ENCODE measurements at regions not wholly inside any gene's neighbourhood (a gene's known extent, or its start where the extent isn't known, plus 50 kb on each side); places are given as distances from the start of the nearest gene placed in this dataset.

GRCh38 chr12:90301095-90301494 is 592.5 kb upstream of the ATP2B1 start:
- DNase-seq (no peak), ATAC-seq (no peak)
- intact Hi-C loops (cut with micrococcal nuclease): no loop called here

GRCh38 chr12:90299666-90300065 is 591.0 kb upstream of the ATP2B1 start:
- DNase-seq: no peak
- intact Hi-C loops (cut with micrococcal nuclease): no loop called here
- no peak for ATAC-seq

- ATAC-seq (no peak), DNase-seq (no peak)
- intact Hi-C loops (cut with micrococcal nuclease): no loop called here
Observed at GRCh38 chr12:90299121-90299520, 590.5 kb upstream of the ATP2B1 start.

DNA sequence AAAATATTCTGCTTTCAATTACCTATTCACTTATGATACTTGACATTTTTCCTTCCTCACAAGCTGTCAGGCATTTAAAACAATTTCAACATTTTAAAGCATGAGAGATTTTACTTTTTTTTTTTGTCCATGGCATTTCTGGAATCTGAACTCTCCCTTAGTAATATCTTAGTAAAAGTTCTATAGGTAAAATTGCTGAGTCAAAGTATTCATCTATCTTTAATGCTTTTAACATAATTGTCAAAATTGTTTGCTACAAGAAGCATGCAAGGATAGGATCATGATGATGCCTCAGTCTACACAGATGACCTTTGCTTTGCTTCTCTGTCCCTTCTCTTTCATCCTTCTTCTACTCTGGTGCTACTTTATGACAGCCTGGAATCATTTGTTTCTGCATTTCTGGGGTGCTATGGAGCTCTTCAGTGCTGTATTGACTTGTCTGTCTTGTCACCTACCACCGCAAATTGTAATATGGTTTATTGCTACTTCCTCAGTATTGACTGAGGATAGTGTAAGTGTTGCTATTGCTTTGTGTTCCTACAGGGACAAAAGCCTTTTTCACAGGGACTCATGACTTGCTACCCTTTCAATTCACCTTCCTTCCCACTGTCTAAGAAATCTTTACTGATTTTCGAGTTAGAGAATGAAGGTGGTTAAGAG is 589.8 kb upstream of the ATP2B1 start:
- no peak for DNase-seq
- ATAC-seq: no peak
- intact Hi-C loops (cut with micrococcal nuclease): no loop called here

DNA sequence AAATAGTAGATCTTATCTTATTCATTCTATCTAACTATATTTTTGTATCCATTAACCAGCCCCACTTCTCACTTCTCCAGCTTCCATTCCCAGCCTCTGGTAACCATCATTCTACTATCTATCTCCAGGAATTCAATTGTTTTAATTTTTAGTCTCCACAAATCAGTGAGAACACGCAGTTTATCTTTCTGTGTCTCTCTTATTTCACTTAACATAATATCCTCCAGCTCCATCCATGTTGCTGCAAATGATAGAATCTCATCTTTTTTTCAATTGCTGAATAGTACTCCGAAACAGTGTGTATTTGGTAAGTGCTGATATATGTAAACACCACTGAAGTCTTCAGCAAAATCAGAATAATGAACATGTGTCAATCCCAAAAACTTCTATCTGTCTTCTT is 587.2 kb upstream of the ATP2B1 start:
- ATAC-seq (no peak), DNase-seq (no peak)
- intact Hi-C loops (cut with micrococcal nuclease): no loop called here

DNA sequence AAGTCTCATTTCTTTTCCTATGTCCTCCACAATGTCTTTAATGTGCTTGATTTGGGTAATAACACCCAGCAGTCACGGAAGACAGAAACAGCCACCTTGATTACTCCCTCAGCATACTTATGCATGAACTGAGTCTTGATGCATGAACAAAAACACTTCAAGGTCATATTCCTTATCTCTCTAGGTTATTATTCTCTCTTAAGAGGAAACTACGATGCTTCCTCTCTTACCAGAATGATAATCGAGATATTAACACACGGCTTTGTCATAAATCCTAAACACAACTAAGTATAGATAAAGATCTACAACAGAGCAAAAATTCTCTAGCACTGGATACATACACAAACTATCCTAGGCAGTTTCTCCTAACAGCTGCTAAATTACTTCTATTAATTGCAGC is 583.5 kb upstream of the ATP2B1 start:
- intact Hi-C loops (cut with micrococcal nuclease): no loop called here

DNA sequence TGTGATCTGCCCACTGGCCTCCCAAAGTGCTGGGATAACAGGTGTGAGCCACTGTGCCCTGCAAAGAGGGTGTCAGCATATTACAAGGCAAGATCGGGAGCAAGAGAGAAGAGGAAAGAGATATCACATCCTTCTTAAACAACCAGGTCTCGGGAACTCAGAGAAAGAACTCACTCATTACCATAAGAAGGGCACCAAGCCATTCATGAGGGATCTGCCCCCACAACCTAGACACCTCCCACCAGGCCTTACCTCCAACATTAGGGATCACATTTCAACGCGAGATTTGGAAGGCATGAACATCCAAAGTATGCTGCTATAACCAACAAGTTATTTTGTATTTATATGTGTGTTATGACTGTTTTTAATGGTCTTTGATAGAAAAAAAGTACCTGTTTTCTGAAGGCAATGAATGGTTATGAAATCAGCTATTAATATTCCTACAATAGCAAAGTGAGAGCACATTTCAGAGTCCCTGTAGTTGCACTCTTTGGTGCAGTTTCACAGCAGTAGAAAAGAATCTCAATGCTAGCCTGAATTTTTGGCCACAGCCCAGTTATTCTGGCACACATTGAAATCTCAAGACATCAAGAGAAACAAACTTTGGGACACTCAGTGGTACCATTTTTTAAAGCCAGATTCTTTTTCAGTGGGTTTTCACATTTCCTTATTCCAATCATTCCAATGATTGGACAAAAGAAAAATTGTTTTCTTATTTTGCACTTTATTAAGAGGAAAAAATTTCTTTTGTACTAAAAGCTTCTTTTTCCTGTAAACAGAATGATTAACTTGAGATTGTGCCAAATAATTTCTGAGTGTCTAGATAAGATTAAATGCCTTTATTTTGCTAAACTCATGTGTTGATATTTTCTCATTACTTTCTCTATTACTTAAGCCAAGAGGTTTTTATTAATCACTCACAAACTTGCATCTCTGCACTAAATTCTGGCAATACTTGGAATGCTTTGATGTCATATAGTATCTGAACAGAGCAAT is 582.6 kb upstream of the ATP2B1 start:
- ATAC-seq (peak; percentile 29), DNase-seq (no peak)
- intact Hi-C loops (cut with micrococcal nuclease): no loop called here

More for the DNA sequence above, 583.5 kb upstream of the ATP2B1 start:
- ATAC-seq: no peak
- no peak for DNase-seq

DNA sequence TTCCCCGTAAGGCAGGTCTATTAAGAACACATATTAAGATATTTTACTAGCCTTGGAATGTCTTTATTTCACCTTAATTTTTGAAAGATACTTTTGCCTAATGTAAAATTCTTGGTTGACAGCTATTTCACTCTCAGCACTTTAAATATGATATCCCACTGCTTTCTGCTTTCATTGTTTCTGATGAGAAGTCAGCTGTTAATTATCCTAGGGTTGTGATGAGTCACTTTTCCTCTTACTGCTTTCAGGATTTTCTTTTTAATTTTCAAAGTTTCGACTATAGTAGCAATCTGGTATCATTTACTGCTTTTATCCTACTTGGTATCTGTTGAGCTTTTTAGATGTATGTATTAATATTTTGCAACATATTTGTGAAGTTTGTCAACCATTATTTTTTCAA is 578.9 kb upstream of the ATP2B1 start:
- intact Hi-C loops (cut with micrococcal nuclease): no loop called here
- DNase-seq (no peak), ATAC-seq (no peak)

DNA sequence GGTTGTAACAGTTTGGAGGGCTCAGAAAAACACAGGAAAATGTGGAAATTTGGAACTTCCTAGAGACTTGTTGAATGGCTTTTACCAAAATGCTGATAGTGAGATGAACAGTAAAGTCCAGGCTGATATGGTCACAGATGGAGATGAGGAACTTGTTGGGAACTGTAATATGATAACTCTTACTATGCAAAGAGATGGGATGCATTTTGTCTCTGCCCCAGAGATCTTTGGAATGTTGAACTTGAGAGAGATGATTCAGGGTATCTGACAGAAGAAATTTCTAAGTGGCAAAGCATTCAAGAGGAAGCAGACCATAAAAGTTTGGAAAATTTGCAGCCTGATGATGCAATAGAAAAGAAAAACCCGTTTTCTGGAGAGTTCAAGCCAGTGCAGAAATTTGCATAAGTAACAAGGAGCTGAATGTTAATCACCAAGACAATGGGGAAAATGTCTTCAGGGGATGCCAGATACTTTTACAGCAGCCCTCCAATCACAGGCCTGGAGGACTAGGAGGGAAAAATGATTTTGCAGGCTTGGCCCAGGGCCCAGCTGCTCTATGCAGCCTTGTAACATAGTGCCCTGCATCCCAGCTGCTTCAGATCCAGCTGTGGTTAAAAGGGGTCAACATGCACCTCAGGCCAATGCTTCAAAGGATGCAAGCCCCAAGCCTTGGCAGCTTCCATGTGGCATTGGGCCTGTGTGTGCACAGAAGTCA is 572.7 kb upstream of the ATP2B1 start:
- DNase-seq (no peak), ATAC-seq (no peak)
- intact Hi-C loops (cut with micrococcal nuclease): no loop called here

- DNase-seq: no peak
- intact Hi-C loops (cut with micrococcal nuclease): no loop called here
- ATAC-seq: no peak
Observed at GRCh38 chr12:90280564-90281058, 572.0 kb upstream of the ATP2B1 start.

- intact Hi-C loops (cut with micrococcal nuclease): no loop called here
- ATAC-seq: no peak
Observed at GRCh38 chr12:90280033-90280432, 571.4 kb upstream of the ATP2B1 start.

DNA sequence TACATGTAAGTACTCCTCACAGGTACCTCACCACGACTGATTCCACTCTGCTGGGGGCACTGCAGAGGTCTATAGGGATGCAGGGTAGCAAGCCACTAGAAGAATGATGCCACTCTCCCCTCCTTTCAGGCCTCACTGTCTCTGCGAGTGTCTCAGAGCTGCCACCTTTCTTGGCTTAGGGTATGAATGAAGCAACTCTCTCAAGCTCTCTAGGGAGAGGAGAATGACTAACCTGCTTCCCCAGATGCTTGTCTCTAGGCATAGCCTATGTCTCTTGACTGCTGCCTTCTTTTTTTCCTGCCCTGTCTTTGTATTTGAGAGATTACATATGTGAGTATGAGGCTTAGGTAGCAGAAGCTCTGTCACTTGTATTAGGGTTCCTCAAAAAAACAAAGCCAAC is 566.5 kb upstream of the ATP2B1 start:
- DNase-seq: no peak
- intact Hi-C loops (cut with micrococcal nuclease): no loop called here
- no peak for ATAC-seq

More at GRCh38 chr12:90280033-90280432, 571.4 kb upstream of the ATP2B1 start:
- DNase-seq: no peak

DNA sequence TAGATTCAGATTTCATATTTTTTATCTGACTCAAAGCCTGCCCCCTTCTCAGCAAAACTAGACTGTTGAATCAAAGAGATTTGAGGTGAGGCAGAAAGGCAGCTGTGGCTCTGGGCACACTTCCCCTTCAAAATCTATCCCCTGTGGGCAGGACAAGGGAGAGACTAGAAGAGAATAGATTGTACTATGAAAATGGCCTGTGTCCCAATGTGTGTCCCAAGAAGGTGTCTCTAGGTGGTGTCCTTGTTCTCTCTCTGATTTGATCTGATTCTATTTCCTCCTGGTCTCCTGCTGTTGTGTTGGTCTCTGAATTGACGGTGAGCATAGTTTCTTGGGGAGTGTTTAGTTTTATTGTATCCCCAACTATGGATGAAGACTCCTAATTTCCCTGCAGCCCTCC is 565.8 kb upstream of the ATP2B1 start:
- ATAC-seq (no peak), DNase-seq (no peak)
- intact Hi-C loops (cut with micrococcal nuclease): no loop called here

GRCh38 chr12:90268574-90268973 is 559.9 kb upstream of the ATP2B1 start:
- intact Hi-C loops (cut with micrococcal nuclease): no loop called here

GRCh38 chr12:90262251-90262650 is 553.6 kb upstream of the ATP2B1 start:
- intact Hi-C loops (cut with micrococcal nuclease): no loop called here
- DNase-seq: no peak
- ATAC-seq: no peak

More at GRCh38 chr12:90268574-90268973, 559.9 kb upstream of the ATP2B1 start:
- ATAC-seq (no peak), DNase-seq (no peak)

DNA sequence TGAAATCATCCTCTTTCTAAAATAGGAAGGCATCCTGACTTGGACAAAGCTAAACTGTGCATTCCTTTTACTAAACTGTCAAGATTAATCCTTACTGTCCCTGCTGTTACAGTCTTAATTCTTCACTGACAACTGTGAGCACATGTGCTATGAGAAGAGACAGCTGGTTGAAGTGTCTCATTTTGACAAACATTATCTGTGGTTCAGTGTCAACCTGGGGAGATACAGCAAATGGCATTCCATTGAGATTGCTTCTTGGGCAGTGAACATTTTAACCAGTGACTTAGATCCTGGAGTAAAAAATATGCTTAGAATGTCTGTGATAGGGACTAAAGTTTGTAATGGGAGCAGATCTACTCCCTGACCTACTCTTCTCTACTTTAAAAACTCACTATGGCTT is 552.6 kb upstream of the ATP2B1 start:
- ATAC-seq (no peak), DNase-seq (no peak)
- intact Hi-C loops (cut with micrococcal nuclease): no loop called here

DNA sequence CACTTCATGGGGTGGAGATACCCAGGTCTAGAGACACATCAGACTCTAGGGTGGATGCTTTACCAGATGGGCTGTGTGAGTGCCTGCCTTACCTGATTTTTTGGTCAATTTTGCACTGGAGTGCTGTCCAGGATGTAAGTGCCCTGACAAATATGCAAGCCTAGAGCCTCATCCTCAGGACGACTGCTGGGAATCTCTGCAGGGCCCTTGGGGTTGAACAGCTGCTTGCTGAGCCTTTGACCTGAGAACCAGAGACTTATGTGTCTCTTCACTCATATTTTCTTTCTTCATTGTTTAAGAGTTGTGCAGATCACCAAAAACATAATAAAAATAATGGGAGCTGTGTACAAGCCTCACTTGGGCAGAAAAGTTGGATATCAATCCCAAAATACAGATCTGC is 551.5 kb upstream of the ATP2B1 start:
- intact Hi-C loops (cut with micrococcal nuclease): no loop called here
- ATAC-seq (no peak), DNase-seq (no peak)

DNA sequence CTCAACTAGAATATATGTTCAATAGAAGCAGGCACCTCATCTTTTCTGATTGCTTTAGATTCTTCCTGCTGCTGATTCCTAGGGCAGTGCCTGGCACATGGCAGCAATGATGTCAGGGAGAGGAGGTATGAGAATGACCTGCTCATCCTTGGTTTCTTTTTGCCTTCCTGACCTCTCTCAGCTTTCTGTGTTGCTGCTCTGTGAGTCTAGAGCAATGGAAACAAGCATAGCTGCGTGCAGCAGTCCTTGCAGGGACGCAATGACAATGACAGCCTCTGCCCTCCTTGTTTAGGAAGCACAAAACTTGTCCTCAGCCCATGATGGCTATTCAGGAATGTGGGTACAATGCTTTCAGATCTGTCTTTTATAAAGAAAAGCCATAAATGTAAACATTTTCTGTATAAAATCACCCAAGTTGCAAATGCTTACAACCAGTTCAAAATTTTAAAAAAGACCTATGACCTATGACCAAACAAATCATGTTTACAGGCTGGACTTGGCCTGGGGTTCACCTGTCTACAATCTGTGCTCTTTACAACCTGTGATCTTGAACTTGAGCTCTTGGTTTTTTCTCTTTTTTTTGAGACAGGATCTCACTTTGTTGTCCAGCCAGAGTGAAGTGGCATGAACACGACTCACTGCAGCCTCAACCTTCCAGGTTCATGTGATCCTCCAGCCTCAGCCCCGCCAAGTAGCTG is 549.4 kb upstream of the ATP2B1 start:
- intact Hi-C loops (cut with micrococcal nuclease): no loop called here

DNA sequence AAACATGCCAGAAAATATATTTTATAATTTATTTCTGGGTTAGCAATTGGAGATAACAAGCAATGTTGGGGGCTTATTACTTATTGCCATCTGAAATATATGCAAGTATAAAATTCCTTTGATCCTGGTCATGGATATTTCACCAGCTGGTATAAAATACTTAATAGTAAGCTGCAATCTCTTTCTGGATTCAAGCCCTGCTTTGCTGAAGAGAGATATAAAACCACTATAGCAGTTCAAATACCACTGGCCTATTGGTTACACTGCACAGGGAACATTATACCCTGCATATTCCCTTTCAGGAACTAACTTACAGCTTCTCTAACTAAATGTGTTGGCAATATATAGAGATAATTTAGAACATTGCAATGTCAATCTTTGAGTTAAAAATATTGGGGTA is 546.2 kb upstream of the ATP2B1 start:
- intact Hi-C loops (cut with micrococcal nuclease): no loop called here
- DNase-seq (no peak), ATAC-seq (no peak)

More for the DNA sequence above, 549.4 kb upstream of the ATP2B1 start:
- DNase-seq (no peak), ATAC-seq (no peak)
